HCT116 (cell line): ENCODE measurements at regions not wholly inside any gene's neighbourhood (a gene's known extent, or its start where the extent isn't known, plus 50 kb on each side); places are given as distances from the start of the nearest gene placed in this dataset.

ENCODE experiments used
- ATAC-seq: fragments of 200-7000 bp; cut with Tn5 transposase; 2 replicates; pipeline ENCODE4 v1.9.1; 2020; ENCODE audit warnings: mild to moderate bottlenecking, moderate library complexity
- BruUV-seq: library from RNA; stranded (reverse); fragments of 400-500 nt; replicated peaks from 2 replicates; lab custom pipeline; 2021; lab: Mats Ljungman, UMichigan
- CTCF ChIA-PET: fragments of 300-600 bp; sonication (Branson Sonifier 250); formaldehyde crosslinking; loops from one replicate; lab custom pipeline; 2021; ENCODE audit warnings: antibody characterized with exemption; lab: Charles Lee
- POLR2A ChIA-PET: fragments of 300-600, 350-600 bp; sonication (Branson Sonifier 250); formaldehyde crosslinking; loops from one replicate; lab custom pipeline; 2021; ENCODE audit warnings: antibody characterized with exemption; lab: Charles Lee
- RAD21 ChIA-PET, 2 experiments: fragments of 300-600 bp; sonication (Branson Sonifier 250); formaldehyde crosslinking; loops; one replicate each; lab custom pipeline; 2023; ENCODE audit warnings: low total read pairs in 2 of 2; ENCODE audit not compliant: uncharacterized antibody in 2 of 2, unreplicated experiment in 2 of 2, low non-redundant PET in 1 of 2; lab: Charles Lee
- DNase-seq: peaks from one replicate; pipeline ENCODE4 v3.0.0-alpha.2; 2010; ENCODE audit warnings: low read depth, low spot score
- H2AFZ ChIP-seq: fragments of 200-600 bp; shearing (Covaris generic), sonication (generic); 2 replicates; pipeline ENCODE4 v1.6.1; 2017; ENCODE audit warnings: low read depth, mixed run types, mixed read lengths, antibody characterized with exemption, low read length; ENCODE audit not compliant: poor library complexity, severe bottlenecking
- H3K27ac ChIP-seq: 2 replicates; pipeline ENCODE4 v1.5.1; 2012; ENCODE audit warnings: low read depth, low read length
- H3K27me3 ChIP-seq: fragments of 200-600 bp; sonication (generic); 2 replicates; pipeline ENCODE4 v1.6.1; 2016; ENCODE audit warnings: mixed run types, low read length, mixed read lengths; ENCODE audit not compliant: insufficient read depth
- H3K36me3 ChIP-seq, 2 experiments: fragments of 200-500 bp in 1 of 2; fragments of 200-600 bp in 1 of 2; sonication (Bioruptor generic) in 1 of 2; sonication (generic) in 1 of 2; 2 replicates each; pipeline versions ENCODE4 v1.5.1 to v1.6.1; 2014 to 2016; ENCODE audit warnings: low read length in 2 of 2, inconsistent platforms in 1 of 2, mixed read lengths in 1 of 2, mixed run types in 1 of 2; ENCODE audit not compliant: insufficient read depth in 2 of 2, control insufficient read depth in 1 of 2
- H3K4me1 ChIP-seq, 2 experiments: fragments of 200-600 bp in 1 of 2; sonication (generic) in 1 of 2; 2 replicates each; pipeline versions ENCODE4 v1.5.1 to v1.6.1; 2012 to 2017; ENCODE audit warnings: low read length in 2 of 2, inconsistent platforms in 1 of 2, mild to moderate bottlenecking in 1 of 2, mixed read lengths in 1 of 2, mixed run types in 1 of 2, moderate library complexity in 1 of 2; ENCODE audit not compliant: insufficient read depth in 2 of 2, control insufficient read depth in 1 of 2
- H3K4me2 ChIP-seq: fragments of 200-600 bp; sonication (generic); 2 replicates; pipeline ENCODE4 v1.6.1; 2017; ENCODE audit warnings: mixed run types, low read length, mixed read lengths
- H3K4me3 ChIP-seq, 2 experiments: fragments of 200-600 bp in 1 of 2; sonication (generic) in 1 of 2; replicated peaks in 1 of 2; 2 replicates each; pipeline ENCODE4 v1.5.1; 2011 to 2016; ENCODE audit warnings: low read length in 2 of 2, control low read depth in 1 of 2, low read depth in 1 of 2, mild to moderate bottlenecking in 1 of 2, mixed read lengths in 1 of 2, mixed run types in 1 of 2
- H3K79me2 ChIP-seq: fragments of 200-600 bp; sonication (generic); 2 replicates; pipeline ENCODE4 v1.6.1; 2017; ENCODE audit warnings: mild to moderate bottlenecking, mixed run types, low read length, moderate library complexity, mixed read lengths; ENCODE audit not compliant: insufficient read depth
- H3K9ac ChIP-seq: fragments of 200-600 bp; sonication (generic); 2 replicates; pipeline ENCODE4 v1.6.1; 2016; ENCODE audit warnings: low read length, mixed read lengths
- H3K9me2 ChIP-seq: fragments of 200-600 bp; sonication (generic), shearing (Covaris generic); 2 replicates; pipeline ENCODE4 v1.6.1; 2017; ENCODE audit warnings: mixed run types, mild to moderate bottlenecking, moderate library complexity; ENCODE audit not compliant: insufficient read depth
- H3K9me3 ChIP-seq, 2 experiments: fragments of 200-500 bp in 1 of 2; fragments of 200-600 bp in 1 of 2; sonication (Bioruptor generic) in 1 of 2; sonication (generic) in 1 of 2; 2 replicates each; pipeline ENCODE4 v1.6.1; 2014 to 2017; ENCODE audit warnings: low read length in 2 of 2, mixed read lengths in 2 of 2, inconsistent platforms in 1 of 2, low read depth in 1 of 2, mild to moderate bottlenecking in 1 of 2, mixed run types in 1 of 2, moderate library complexity in 1 of 2; ENCODE audit not compliant: control insufficient read depth in 1 of 2, insufficient read depth in 1 of 2
- H4K20me1 ChIP-seq: fragments of 200-600 bp; sonication (generic), shearing (Covaris generic); 2 replicates; pipeline ENCODE4 v1.6.1; 2017; ENCODE audit warnings: mixed run types, mild to moderate bottlenecking, moderate library complexity; ENCODE audit not compliant: insufficient read depth
- ATF3 ChIP-seq: IDR thresholded peaks from 2 replicates; pipeline ENCODE4 v1.6.1; 2012
- CBX3 ChIP-seq: IDR thresholded peaks from 2 replicates; pipeline ENCODE4 v1.6.1; 2012; ENCODE audit warnings: low read depth
- CEBPB ChIP-seq: IDR thresholded peaks from 2 replicates; pipeline ENCODE4 v1.6.1; 2012; ENCODE audit warnings: low read depth
- ELF1 ChIP-seq: IDR thresholded peaks from 2 replicates; pipeline ENCODE4 v1.6.1; 2012; ENCODE audit warnings: low read depth, borderline replicate concordance
- EZH2 ChIP-seq: fragments of 200-600 bp; sonication (generic); IDR thresholded peaks from 2 replicates; pipeline ENCODE4 v1.6.1; 2017; ENCODE audit warnings: antibody characterized with exemption, mixed run types
- FOSL1 ChIP-seq: IDR thresholded peaks from 2 replicates; pipeline ENCODE4 v1.6.1; 2012; ENCODE audit warnings: low read depth
- JUND ChIP-seq: IDR thresholded peaks from 2 replicates; pipeline ENCODE4 v1.6.1; 2012
- POLR2A ChIP-seq: IDR thresholded peaks from 2 replicates; pipeline ENCODE4 v1.7.0; 2011; ENCODE audit warnings: borderline replicate concordance; ENCODE audit not compliant: insufficient read depth, insufficient read length; ENCODE audit errors: extremely low read depth
- POLR2AphosphoS5 ChIP-seq: IDR thresholded peaks from 2 replicates; pipeline ENCODE4 v1.6.1; 2011; ENCODE audit warnings: mild to moderate bottlenecking, low read depth, low read length, moderate library complexity
- SIN3A ChIP-seq: IDR thresholded peaks from 2 replicates; pipeline ENCODE4 v1.6.1; 2012; ENCODE audit warnings: low read depth
- SP1 ChIP-seq: IDR thresholded peaks from 2 replicates; pipeline ENCODE4 v1.6.1; 2012; ENCODE audit warnings: low read depth
- SRF ChIP-seq: IDR thresholded peaks from 2 replicates; pipeline ENCODE4 v1.6.1; 2012; ENCODE audit warnings: low read depth
- TCF7L2 ChIP-seq: IDR thresholded peaks from 2 replicates; pipeline ENCODE4 v1.7.0; 2011; ENCODE audit warnings: borderline replicate concordance, inconsistent platforms; ENCODE audit not compliant: insufficient read depth, insufficient read length; ENCODE audit errors: extremely low read depth
- ZNF274 ChIP-seq: fragments of 200-500 bp; sonication (Bioruptor generic); IDR thresholded peaks from 2 replicates; pipeline ENCODE4 v1.6.1; 2014; ENCODE audit warnings: mild to moderate bottlenecking, low read depth, low read length, inconsistent platforms
- intact Hi-C: fragments of 100-400 bp; cut with micrococcal nuclease; formaldehyde crosslinking; loops from 2 replicates; pipeline ENCODE4 v1.10.0; 2022
- TF ChIP-seq, protein P1 (sequence below): IDR thresholded peaks from 2 replicates; pipeline ENCODE4 v1.6.1; 2011; ENCODE audit warnings: mild to moderate bottlenecking, low read length, moderate library complexity; ENCODE audit not compliant: insufficient replicate concordance; ENCODE audit errors: extremely low read depth
- TF ChIP-seq, protein P2 (sequence below), 3 experiments: fragments of 200-600 bp in 1 of 3; sonication (generic) in 1 of 3; IDR thresholded peaks in 2 of 3; conservative IDR thresholded peaks in 1 of 3; 2 replicates each; pipeline ENCODE4 v1.5.1; 2012 to 2017; ENCODE audit warnings: low read depth in 2 of 3, low read length in 2 of 3, antibody characterized with exemption in 1 of 3, borderline replicate concordance in 1 of 3, control low read depth in 1 of 3, mild to moderate bottlenecking in 1 of 3, mixed read lengths in 1 of 3, mixed run types in 1 of 3, moderate library complexity in 1 of 3; ENCODE audit not compliant: insufficient read depth in 1 of 3
- TF ChIP-seq, protein P3 (sequence below): IDR thresholded peaks from 2 replicates; pipeline ENCODE4 v1.6.1; 2012; ENCODE audit warnings: low read depth
- TF ChIP-seq, protein P4 (sequence below): IDR thresholded peaks from 2 replicates; pipeline ENCODE4 v1.6.1; 2012

- DNase-seq = no peak
- intact Hi-C loops = no loop called here
- H3K27ac ChIP-seq = no peak overlapping the region
- TF ChIP-seq, protein P1, sequence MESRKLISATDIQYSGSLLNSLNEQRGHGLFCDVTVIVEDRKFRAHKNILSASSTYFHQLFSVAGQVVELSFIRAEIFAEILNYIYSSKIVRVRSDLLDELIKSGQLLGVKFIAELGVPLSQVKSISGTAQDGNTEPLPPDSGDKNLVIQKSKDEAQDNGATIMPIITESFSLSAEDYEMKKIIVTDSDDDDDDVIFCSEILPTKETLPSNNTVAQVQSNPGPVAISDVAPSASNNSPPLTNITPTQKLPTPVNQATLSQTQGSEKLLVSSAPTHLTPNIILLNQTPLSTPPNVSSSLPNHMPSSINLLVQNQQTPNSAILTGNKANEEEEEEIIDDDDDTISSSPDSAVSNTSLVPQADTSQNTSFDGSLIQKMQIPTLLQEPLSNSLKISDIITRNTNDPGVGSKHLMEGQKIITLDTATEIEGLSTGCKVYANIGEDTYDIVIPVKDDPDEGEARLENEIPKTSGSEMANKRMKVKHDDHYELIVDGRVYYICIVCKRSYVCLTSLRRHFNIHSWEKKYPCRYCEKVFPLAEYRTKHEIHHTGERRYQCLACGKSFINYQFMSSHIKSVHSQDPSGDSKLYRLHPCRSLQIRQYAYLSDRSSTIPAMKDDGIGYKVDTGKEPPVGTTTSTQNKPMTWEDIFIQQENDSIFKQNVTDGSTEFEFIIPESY = no peak
- no peak for TF ChIP-seq POLR2A
- no peak for TF ChIP-seq CBX3
- TF ChIP-seq, protein P2, sequence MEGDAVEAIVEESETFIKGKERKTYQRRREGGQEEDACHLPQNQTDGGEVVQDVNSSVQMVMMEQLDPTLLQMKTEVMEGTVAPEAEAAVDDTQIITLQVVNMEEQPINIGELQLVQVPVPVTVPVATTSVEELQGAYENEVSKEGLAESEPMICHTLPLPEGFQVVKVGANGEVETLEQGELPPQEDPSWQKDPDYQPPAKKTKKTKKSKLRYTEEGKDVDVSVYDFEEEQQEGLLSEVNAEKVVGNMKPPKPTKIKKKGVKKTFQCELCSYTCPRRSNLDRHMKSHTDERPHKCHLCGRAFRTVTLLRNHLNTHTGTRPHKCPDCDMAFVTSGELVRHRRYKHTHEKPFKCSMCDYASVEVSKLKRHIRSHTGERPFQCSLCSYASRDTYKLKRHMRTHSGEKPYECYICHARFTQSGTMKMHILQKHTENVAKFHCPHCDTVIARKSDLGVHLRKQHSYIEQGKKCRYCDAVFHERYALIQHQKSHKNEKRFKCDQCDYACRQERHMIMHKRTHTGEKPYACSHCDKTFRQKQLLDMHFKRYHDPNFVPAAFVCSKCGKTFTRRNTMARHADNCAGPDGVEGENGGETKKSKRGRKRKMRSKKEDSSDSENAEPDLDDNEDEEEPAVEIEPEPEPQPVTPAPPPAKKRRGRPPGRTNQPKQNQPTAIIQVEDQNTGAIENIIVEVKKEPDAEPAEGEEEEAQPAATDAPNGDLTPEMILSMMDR (IDR thresholded peaks at IDR 0.05 in 2 of 3, conservative IDR thresholded peaks at IDR 0.05 in 1 of 3; ENCODE audit: borderline replicate concordance in 1 of 3, insufficient read depth in 1 of 3, low read depth in 2 of 3, low read length in 2 of 3) = no peak
- no peak for TF ChIP-seq EZH2
- TF ChIP-seq SRF = no peak
- TF ChIP-seq SIN3A = no peak
- no peak for TF ChIP-seq ELF1
- TF ChIP-seq, protein P3, sequence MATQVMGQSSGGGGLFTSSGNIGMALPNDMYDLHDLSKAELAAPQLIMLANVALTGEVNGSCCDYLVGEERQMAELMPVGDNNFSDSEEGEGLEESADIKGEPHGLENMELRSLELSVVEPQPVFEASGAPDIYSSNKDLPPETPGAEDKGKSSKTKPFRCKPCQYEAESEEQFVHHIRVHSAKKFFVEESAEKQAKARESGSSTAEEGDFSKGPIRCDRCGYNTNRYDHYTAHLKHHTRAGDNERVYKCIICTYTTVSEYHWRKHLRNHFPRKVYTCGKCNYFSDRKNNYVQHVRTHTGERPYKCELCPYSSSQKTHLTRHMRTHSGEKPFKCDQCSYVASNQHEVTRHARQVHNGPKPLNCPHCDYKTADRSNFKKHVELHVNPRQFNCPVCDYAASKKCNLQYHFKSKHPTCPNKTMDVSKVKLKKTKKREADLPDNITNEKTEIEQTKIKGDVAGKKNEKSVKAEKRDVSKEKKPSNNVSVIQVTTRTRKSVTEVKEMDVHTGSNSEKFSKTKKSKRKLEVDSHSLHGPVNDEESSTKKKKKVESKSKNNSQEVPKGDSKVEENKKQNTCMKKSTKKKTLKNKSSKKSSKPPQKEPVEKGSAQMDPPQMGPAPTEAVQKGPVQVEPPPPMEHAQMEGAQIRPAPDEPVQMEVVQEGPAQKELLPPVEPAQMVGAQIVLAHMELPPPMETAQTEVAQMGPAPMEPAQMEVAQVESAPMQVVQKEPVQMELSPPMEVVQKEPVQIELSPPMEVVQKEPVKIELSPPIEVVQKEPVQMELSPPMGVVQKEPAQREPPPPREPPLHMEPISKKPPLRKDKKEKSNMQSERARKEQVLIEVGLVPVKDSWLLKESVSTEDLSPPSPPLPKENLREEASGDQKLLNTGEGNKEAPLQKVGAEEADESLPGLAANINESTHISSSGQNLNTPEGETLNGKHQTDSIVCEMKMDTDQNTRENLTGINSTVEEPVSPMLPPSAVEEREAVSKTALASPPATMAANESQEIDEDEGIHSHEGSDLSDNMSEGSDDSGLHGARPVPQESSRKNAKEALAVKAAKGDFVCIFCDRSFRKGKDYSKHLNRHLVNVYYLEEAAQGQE = no peak
- no peak for TF ChIP-seq POLR2AphosphoS5
- TF ChIP-seq ATF3 = no peak
- no peak for TF ChIP-seq ZNF274
- TF ChIP-seq FOSL1 = no peak
- no peak for TF ChIP-seq CEBPB
- no peak for TF ChIP-seq TCF7L2
- no peak for TF ChIP-seq SP1
- TF ChIP-seq, protein P4, sequence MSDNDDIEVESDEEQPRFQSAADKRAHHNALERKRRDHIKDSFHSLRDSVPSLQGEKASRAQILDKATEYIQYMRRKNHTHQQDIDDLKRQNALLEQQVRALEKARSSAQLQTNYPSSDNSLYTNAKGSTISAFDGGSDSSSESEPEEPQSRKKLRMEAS = no peak
- no peak for TF ChIP-seq JUND
- TF ChIP-seq, all 23 proteins: peak for 0
- H3K27me3 ChIP-seq = no peaks in the 10 kb centered on the region
- H3K4me1 ChIP-seq = no peaks in the 10 kb centered on the region; a peak in 1 of 4 replicates
- no peaks in the 10 kb centered on the region for H3K9me2 ChIP-seq
- no peaks in the 10 kb centered on the region for H3K9me3 ChIP-seq
- no peak overlapping the region for H3K9ac ChIP-seq
- ChIA-PET POLR2A (no interaction called here), CTCF (no interaction called here), RAD21 (no interaction called here)
- no peak overlapping the region for H3K4me3 ChIP-seq
- no peaks in the 10 kb centered on the region for H3K36me3 ChIP-seq
- H4K20me1 ChIP-seq = no peaks in the 10 kb centered on the region
- H3K79me2 ChIP-seq = no peaks in the 10 kb centered on the region
- no peak overlapping the region for H2AFZ ChIP-seq
- ATAC-seq = no peak
- no peak overlapping the region for H3K4me2 ChIP-seq
- BruUV-seq = no TSS peak
Measured at GRCh38 chr1:229183588-229183987, 87.3 kb upstream of the RAB4A start.
